Activated CD4-positive, alpha-beta T cell treated with anti-CD3 and anti-CD28 coated beads, Interleukin-2, Interleukin-6, amounts not matched to agents 100 ng/mL and 50 ng/mL, durations not matched to agents 16 hours and 8 hours (primary cell): ENCODE measurements at regions not wholly inside any gene's neighbourhood (a gene's known extent, or its start where the extent isn't known, plus 50 kb on each side); places are given as distances from the start of the nearest gene placed in this dataset.

Experiments used
- DNase-seq: peaks from one replicate; pipeline ENCODE4 v3.0.0-alpha.2; 2020

GRCh38 chr5:173720953-173721600 is 104.6 kb upstream of the BOD1 start:
- no peak for DNase-seq

GRCh38 chr5:173721601-173722232 is 105.3 kb upstream of the BOD1 start:
- no peak for DNase-seq

- no peak for DNase-seq
These were observed 110.6 kb upstream of the BOD1 start for GRCh38 chr5:173726846-173727557.

GRCh38 chr5:173727839-173728778 is 111.7 kb upstream of the BOD1 start:
- no peak for DNase-seq

GRCh38 chr5:173729079-173729765 is 112.8 kb upstream of the BOD1 start:
- DNase-seq, result no peak

- no peak for DNase-seq
These were observed 114.3 kb upstream of the BOD1 start for GRCh38 chr5:173730632-173731298.

- no peak for DNase-seq
These were observed 116.6 kb upstream of the BOD1 start for GRCh38 chr5:173733021-173733420.

- no peak for DNase-seq
These were observed 117.0 kb upstream of the BOD1 start for GRCh38 chr5:173733425-173733824.

GRCh38 chr5:173733831-173734501 is 117.5 kb upstream of the BOD1 start:
- no peak for DNase-seq

GRCh38 chr5:173734716-173735115 is 118.3 kb upstream of the BOD1 start:
- DNase-seq, result no peak

- no peak for DNase-seq
These were observed 118.7 kb upstream of the BOD1 start for GRCh38 chr5:173735184-173735583.

- DNase-seq, result no peak
These were observed 119.2 kb upstream of the BOD1 start for GRCh38 chr5:173735691-173736090.

- no peak for DNase-seq
These were observed 119.9 kb upstream of the BOD1 start for GRCh38 chr5:173736374-173736773.

GRCh38 chr5:173736923-173737412 is 120.5 kb upstream of the BOD1 start:
- DNase-seq, result no peak

- no peak for DNase-seq
These were observed 123.3 kb upstream of the BOD1 start for GRCh38 chr5:173739741-173740140.

- no peak for DNase-seq
These were observed 124.0 kb upstream of the BOD1 start for GRCh38 chr5:173740400-173740799.

- DNase-seq, result no peak
These were observed 124.6 kb upstream of the BOD1 start for GRCh38 chr5:173741087-173741486.

GRCh38 chr5:173741729-173742431 is 125.4 kb upstream of the BOD1 start:
- no peak for DNase-seq

- peak; percentile 14 for DNase-seq
These were observed 126.0 kb upstream of the BOD1 start for GRCh38 chr5:173742432-173742816.

GRCh38 chr5:173743641-173744343 is 127.3 kb upstream of the BOD1 start:
- DNase-seq, result no peak
